ENCODE measurements at regions not wholly inside any gene's neighbourhood (a gene's known extent, or its start where the extent isn't known, plus 50 kb on each side); places are given as distances from the start of the nearest gene placed in this dataset.
"Not testable (repeated sequence)": the region's sequence is repeated elsewhere in the genome, so short reads cannot be mapped to it uniquely, and the experiment has no call there.

DNA sequence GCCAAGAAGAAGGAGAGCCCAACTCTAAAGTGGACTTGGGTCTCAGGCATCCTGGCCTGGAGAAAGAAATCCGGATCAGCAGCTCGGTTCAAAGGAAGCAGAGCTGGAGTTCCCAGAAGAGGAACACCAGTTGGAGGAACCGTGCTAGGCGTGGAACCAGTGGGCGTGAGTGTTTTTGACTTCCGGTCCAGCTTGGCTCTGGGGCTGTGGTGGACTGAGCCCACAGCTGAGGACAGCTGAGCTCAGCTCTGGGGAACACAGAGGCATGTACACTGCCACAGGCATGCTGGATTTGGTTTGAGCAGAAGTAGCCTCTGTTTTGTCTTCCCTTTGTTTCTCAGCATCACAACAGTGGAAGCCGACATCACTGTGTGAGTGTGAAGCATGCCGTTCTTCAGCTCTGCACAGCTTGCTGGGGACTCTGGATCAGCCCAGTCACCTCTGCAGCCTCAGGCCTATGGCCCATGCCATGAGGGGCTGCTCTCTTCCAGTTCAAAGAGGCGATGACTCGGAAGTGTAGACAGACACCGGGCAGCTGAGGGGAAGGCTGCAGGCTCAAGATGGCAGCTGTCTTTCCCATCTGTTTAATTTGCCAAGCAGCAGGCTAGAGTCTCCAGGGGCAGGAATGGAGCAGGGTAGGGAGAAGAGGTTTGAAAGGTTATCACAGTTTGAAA lies 185.8 kb upstream of the UBE3A start:
- no peak for DNase-seq (ENCODE audit: low read depth in 2 of 2)

GRCh38 chr15:25623708-25624107 lies 184.9 kb upstream of the UBE3A start:
- DNase-seq (ENCODE audit: low read depth in 2 of 2) = no peak

- DNase-seq (ENCODE audit: low read depth in 2 of 2) = no peak
Observed at GRCh38 chr15:25620466-25620865, 181.6 kb upstream of the UBE3A start.

GRCh38 chr15:25619761-25620160 lies 180.9 kb upstream of the UBE3A start:
- DNase-seq (ENCODE audit: low read depth in 2 of 2) = no peak

DNA sequence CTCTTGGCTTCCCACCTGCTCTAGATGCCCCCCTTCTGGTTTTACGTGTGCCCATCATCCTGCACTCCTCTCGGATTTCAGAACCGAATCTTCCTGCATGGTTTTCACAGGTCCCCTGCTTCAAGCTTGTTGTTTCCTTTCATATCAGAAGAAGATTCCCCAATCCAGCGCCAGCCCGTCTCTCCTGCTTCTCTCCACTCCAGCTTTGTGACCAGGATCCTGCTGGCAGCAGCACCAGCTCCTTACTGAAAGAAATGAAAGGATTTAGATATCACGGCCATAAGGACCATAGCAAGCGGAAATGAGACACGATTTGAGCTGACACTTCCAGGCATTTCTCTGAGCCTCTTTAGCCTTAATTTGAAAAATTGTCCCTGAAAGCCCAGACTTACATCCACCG lies 180.3 kb upstream of the UBE3A start:
- no peak for DNase-seq (ENCODE audit: low read depth in 2 of 2)

- DNase-seq (ENCODE audit: low read depth in 2 of 2) = no peak
Observed at GRCh38 chr15:25618161-25618560, 179.3 kb upstream of the UBE3A start.

DNA sequence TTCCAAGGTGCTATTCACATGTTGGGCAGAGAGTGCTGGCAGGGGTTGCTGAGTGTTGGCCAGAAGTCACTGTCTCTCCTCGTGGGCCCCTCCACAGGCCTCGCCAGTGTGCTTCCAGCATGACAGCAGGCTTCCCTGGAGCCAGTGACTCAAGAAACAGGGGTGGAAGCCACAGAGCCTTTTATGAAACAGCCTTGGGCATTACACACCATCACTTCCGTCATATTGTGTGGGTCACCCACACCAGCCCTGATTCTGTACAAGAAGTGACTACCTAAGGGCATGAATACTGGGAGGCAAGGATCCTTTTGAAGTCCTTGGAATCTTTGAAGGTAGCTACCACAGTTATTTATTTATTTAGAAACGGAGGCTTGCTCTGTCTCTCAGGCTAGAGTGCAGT lies 177.6 kb upstream of the UBE3A start:
- DNase-seq (ENCODE audit: low read depth in 2 of 2) = no peak

DNA sequence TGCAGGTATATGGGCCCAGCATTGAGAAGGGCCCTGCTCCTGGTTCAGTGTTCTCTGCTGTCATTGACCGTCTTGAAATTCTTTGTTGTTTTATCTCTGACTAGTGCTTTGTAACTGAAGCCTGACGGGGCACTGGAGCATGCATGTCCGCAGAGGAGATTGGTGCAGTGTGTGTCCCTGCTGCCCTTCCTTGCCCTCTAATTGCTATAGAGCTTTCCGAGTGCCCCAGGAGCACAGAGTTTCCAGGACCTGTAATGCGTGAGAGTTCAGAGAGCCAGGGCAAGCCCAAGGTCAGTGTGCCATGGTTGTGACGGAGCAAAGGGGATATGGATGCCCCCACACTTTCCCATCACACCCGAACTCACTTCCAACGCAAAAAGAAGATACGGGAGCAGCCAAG lies 174.3 kb upstream of the UBE3A start:
- no peak for DNase-seq (ENCODE audit: low read depth in 2 of 2)

DNA sequence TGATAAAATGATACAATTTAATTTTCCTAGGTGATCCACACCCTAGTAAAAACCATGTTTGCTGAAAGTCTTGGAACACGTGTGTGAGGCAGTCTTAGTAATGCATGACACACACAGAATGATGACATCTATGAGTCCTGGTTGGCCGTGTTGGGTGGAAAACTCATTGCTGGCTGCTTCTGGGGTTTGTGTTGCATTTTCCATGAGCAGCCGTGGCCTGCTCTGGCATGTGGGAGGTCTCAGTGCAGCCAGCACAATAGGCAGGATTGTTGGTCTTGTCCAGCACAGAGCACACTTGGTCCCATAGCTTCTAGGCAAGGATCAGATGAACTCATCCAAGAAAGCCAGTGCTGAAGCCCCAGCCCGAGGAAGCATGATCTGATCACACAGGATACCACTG lies 172.8 kb upstream of the UBE3A start:
- DNase-seq (ENCODE audit: low read depth in 2 of 2) = no peak

GRCh38 chr15:25609371-25609770 lies 170.5 kb upstream of the UBE3A start:
- DNase-seq (ENCODE audit: low read depth in 2 of 2) = no peak

DNA sequence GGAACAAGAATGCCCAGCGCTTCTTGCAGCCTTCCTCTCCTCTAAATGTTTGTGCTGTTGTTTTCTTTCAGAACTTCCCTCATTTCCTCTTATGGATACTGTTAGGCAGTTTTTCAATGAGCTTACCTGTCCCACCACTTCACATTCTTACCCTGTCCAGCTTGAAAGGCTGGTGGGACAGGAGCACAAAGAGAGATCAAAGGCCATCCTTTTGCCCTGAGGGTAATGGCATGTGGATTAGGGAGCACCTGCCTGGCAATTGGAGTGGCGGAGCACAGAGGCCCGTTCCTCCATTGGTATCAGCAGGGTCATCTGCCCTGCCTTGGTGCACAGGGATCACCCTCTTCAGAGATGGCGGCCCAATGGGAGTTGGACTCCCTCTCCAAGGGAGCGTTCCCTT lies 170.1 kb upstream of the UBE3A start:
- no peak for DNase-seq (ENCODE audit: low read depth in 2 of 2)

- DNase-seq (ENCODE audit: low read depth in 2 of 2) = no peak
Observed at GRCh38 chr15:25605151-25605550, 166.3 kb upstream of the UBE3A start.

DNA sequence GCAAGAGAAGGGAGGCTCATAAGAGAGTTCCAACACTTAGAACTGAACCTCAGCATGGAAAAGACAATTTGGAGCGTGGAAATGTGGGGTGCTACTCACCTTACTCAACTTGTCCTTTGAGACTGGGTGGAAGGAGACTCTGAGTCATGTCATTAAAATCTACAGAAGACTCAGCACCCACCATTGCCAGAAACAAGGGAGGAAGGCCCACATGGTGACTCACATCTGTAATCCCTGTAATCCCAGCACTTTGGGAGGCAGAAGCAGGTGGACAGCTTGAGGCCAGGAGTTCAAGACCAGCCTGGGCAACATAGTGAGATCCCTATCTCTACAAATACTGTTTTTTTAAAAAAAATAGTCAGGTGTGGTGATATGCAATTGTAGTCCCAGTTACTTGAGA lies 161.9 kb upstream of the UBE3A start:
- DNase-seq (ENCODE audit: low read depth in 2 of 2) = no peak

DNA sequence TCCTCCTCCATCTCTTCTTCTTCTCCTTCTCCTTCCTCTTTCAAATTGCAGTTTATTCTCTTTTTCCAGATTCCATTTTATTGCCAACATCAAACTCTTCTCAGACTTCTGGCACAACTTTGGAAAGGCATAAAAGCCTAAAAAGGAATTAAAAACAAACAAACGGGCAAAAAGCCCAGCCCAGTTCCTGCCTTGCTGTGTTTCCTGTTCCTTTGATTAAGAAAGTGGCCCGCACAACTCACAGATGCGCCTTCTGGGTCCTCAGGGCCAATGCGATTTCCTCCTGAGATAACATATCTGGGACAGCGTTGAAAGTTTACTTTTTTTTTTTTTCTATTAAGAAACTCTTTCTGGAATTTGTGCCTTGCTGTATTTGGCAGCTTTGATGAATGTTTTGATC lies 158.7 kb upstream of the UBE3A start:
- no peak for DNase-seq (ENCODE audit: low read depth in 2 of 2)

- DNase-seq (ENCODE audit: low read depth in 2 of 2) = no peak
Observed at GRCh38 chr15:25596644-25597562, 158.1 kb upstream of the UBE3A start.

DNA sequence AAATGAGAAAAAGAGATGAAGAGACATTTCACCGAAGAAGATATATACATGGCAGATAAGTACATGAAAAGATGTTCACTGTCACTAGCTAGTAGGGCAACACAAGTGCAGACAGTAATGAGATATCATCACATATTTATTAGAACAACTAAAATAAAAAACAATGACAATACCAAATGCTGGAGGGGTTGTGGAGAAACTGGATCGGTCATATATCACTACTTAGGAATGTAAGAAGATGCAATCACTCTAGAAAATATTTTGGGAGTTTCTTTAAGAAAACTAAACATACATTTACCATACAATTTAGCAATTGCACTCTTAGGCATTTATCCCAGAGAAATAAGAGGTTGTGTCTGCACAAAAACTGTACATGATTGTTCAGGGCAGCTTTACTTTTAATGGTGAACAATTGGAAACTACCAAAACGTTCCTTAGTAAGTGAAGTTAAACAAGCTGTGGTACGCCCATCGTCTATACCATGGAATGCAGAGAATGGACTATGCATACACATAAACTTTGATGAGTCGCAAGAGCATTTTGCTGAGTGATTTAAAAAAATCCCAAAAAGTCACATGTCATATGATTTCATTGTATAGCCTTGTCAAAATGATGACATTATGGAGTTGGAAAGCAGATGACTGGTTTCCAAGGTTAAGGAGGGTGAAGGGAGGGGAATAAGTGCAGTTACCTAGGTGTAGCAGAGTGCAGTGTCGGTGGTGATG lies 149.0 kb upstream of the UBE3A start:
- no peak for DNase-seq (ENCODE audit: low read depth in 2 of 2)

DNA sequence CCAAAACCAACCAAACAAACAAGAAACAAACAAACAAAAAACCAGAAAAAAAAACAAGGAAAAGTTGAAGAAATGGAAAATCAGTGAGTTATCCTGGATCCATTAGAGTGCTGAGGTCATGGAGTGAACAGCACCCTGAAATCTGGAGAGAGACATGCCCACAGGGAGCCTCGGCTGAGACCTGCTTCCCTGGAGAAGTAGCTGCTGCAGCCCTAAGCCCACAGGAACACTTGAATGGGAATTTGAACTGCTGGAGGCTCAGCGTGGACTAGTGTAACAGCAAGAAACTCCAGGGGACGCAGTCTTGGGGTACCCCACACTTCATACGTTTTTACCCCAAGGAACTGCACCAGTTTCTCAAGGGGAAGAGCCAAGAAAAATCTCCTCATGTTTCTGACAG lies 144.1 kb upstream of the UBE3A start:
- DNase-seq (ENCODE audit: low read depth in 2 of 2) = no peak

DNA sequence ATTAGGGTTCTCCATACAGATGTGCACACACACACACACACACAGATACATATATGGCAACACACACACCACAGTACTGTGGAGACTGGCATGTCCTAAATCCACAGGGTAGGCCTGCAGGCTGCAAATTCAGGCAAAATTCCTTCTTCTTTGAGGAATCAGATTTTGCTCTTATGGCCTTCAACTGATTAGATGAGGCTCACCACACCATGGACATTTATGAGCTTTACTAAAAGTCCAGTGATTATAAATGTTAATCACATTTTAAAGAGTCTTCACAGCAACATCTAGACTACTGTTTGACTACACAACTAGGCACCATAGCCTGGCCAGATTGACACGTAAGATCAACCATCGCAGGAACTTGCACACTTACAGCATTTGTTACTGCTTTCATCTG lies 140.3 kb upstream of the UBE3A start:
- no peak for DNase-seq (ENCODE audit: low read depth in 2 of 2)

DNA sequence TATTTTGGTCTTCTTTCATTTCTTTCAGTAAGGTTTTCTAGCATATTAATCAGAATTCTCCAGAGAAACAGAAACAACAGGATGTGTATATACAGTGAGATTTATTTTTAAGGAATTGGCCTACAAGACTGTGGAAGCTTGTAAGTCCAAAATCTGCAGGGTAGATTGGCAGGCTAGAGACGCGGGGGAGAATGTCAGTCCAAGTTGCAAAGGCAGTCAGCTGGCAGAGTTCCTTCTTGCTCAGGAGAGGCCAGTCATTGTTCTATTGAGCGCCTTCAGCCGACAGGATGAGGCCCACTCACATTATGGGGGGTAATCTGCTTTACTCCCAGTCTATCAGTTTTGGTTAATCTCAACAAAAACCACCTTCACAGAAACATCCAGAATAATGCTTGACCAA lies 133.4 kb upstream of the UBE3A start:
- DNase-seq (ENCODE audit: low read depth in 2 of 2) = no peak

- no peak for DNase-seq (ENCODE audit: low read depth in 2 of 2)
Observed at GRCh38 chr15:25568751-25569150, 129.9 kb upstream of the UBE3A start.

DNA sequence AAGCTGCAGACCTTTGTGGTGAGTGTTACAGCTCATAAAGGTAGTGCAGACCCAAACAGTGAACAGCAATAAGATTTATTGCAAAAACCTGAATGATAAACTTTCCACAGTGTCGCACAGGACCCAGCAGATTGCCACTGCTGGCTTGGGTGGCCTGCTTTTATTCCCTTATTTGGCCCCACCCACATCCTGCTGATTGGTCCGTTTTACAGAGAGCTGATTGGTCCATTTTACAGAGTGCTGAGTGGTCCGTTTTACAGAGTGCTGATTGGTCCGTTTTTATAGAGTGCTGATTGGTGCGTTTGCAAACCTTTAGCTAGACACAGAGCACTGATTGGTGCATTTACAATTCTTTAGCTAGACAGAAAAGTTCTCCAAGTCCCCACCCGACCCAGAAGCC lies 127.7 kb upstream of the UBE3A start:
- DNase-seq (ENCODE audit: low read depth in 2 of 2) = not testable (repeated sequence)

GRCh38 chr15:25565470-25566264 lies 126.8 kb upstream of the UBE3A start:
- no peak for DNase-seq (ENCODE audit: low read depth in 2 of 2)
